Tibial nerve (tissue), 3 donors: ENCODE measurements at regions not wholly inside any gene's neighbourhood (a gene's known extent, or its start where the extent isn't known, plus 50 kb on each side); places are given as distances from the start of the nearest gene placed in this dataset.

ENCODE experiments used
- POLR2A ChIP-seq, 2 donors: fragments of 450-650 bp; IDR thresholded peaks; one replicate each; pipeline ENCODE4 v1.6.1; 2017; ENCODE audit warnings: antibody characterized with exemption in 2 of 2, mild to moderate bottlenecking in 2 of 2, moderate library complexity in 2 of 2
- TF ChIP-seq, protein P1 (sequence below), 5 experiments: fragments of 200-600 bp in 3 of 5; fragments of 450-650 bp in 2 of 5; sonication (generic) in 3 of 5; IDR thresholded peaks; one replicate each; pipeline ENCODE4 v1.5.1; 2016 to 2019; ENCODE audit warnings: antibody characterized with exemption in 5 of 5, mild to moderate bottlenecking in 3 of 5, moderate library complexity in 2 of 5

DNA sequence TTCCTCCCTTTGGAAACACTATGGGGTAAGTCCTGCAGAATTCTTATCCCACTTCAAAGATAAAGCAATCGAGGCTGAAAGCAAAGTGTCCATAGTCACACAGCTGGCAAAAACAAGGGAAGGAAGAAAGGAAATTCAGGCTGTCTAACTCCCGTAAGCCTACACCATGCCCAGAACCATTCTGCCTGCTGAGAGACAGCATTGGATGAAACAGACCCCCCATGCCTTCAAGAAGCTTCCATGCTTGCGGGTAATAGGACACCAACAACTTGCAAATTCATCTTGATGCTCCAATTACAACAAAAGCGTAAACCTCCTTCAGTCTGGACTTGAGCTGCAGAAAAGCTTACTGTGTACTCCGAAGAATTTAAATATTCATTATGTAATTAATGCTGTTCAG, 181.1 kb upstream of the WWC1 start:
- TF ChIP-seq, protein P1, sequence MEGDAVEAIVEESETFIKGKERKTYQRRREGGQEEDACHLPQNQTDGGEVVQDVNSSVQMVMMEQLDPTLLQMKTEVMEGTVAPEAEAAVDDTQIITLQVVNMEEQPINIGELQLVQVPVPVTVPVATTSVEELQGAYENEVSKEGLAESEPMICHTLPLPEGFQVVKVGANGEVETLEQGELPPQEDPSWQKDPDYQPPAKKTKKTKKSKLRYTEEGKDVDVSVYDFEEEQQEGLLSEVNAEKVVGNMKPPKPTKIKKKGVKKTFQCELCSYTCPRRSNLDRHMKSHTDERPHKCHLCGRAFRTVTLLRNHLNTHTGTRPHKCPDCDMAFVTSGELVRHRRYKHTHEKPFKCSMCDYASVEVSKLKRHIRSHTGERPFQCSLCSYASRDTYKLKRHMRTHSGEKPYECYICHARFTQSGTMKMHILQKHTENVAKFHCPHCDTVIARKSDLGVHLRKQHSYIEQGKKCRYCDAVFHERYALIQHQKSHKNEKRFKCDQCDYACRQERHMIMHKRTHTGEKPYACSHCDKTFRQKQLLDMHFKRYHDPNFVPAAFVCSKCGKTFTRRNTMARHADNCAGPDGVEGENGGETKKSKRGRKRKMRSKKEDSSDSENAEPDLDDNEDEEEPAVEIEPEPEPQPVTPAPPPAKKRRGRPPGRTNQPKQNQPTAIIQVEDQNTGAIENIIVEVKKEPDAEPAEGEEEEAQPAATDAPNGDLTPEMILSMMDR (IDR thresholded peaks at IDR 0.05) = no peak
- no peak for TF ChIP-seq POLR2A (IDR thresholded peaks at IDR 0.05)
